ENCODE measurements at regions not wholly inside any gene's neighbourhood (a gene's known extent, or its start where the extent isn't known, plus 50 kb on each side); places are given as distances from the start of the nearest gene placed in this dataset.

- TF ChIP-seq RBM39 (optimal IDR thresholded peaks at IDR 0.05; ENCODE audit: low read depth, low read length) (no peak), FOXO4 (CRISPR knock-in tag; IDR thresholded peaks at IDR 0.05) (no peak), BCOR (IDR thresholded peaks at IDR 0.05) (no peak), POLR2A (conservative IDR thresholded peaks at IDR 0.05) (no peak), MECOM (CRISPR knock-in tag; IDR thresholded peaks at IDR 0.05) (no peak), EZH2 (IDR thresholded peaks at IDR 0.05; ENCODE audit: borderline replicate concordance, low read depth, low read length) (no peak), CTCF (IDR thresholded peaks at IDR 0.05 in 2 of 3, conservative IDR thresholded peaks at IDR 0.05 in 1 of 3; ENCODE audit: insufficient read depth in 2 of 3, low read depth in 1 of 3, low read length in 3 of 3) (no peak), WHSC1 (IDR thresholded peaks at IDR 0.05; ENCODE audit: low read length) (no peak), FOXA3 (CRISPR knock-in tag; conservative IDR thresholded peaks at IDR 0.05 in 1 of 2, IDR thresholded peaks at IDR 0.05 in 1 of 2) (no peak), CEBPB (tag; IDR thresholded peaks at IDR 0.05) (no peak), DDX20 (tag; IDR thresholded peaks at IDR 0.05; ENCODE audit: low read depth) (no peak), MTA3 (IDR thresholded peaks at IDR 0.05; ENCODE audit: borderline replicate concordance) (no peak), ZNF239 (CRISPR knock-in tag; IDR thresholded peaks at IDR 0.05) (no peak), MBD1 (CRISPR knock-in tag; IDR thresholded peaks at IDR 0.05) (no peak)
These were observed 1985.1 kb downstream of the C4orf33 start for GRCh38 chr4:131081069-131081468.
